Psoas muscle (tissue), 7 donors: ENCODE measurements at regions not wholly inside any gene's neighbourhood (a gene's known extent, or its start where the extent isn't known, plus 50 kb on each side); places are given as distances from the start of the nearest gene placed in this dataset.

Source experiments
- ATAC-seq, 4 donors: fragments of 200-7000 bp; cut with Tn5 transposase; one replicate each; pipeline ENCODE4 v1.9.1; 2020; ENCODE audit warnings: moderate library complexity in 3 of 4, mild to moderate bottlenecking in 2 of 4
- DNase-seq, 2 donors: peaks; one replicate each; pipeline ENCODE4 v3.0.0-alpha.2; 2020
- H3K27ac ChIP-seq: fragments of 200-600 bp; one replicate; pipeline ENCODE4 v1.8.0; 2022
- H3K27me3 ChIP-seq, 3 donors: fragments of 200-600 bp in 1 of 3; one replicate each; pipeline versions ENCODE4 v1.6.1 to v1.8.0; 2013 to 2022; ENCODE audit warnings: low read length in 2 of 3, mild to moderate bottlenecking in 2 of 3, moderate library complexity in 1 of 3; ENCODE audit not compliant: insufficient read depth in 3 of 3
- H3K36me3 ChIP-seq, 2 donors: fragments of 200-600 bp in 1 of 2; one replicate each; pipeline versions ENCODE4 v1.6.1 to v1.8.0; 2013 to 2022; ENCODE audit warnings: low read depth in 1 of 2, mild to moderate bottlenecking in 1 of 2, moderate library complexity in 1 of 2; ENCODE audit not compliant: insufficient read depth in 1 of 2
- H3K4me1 ChIP-seq: fragments of 200-600 bp; one replicate; pipeline ENCODE4 v1.8.0; 2022
- H3K4me3 ChIP-seq: fragments of 200-600 bp; one replicate; pipeline ENCODE4 v1.8.0; 2022; ENCODE audit warnings: mild to moderate bottlenecking
- H3K9me3 ChIP-seq: fragments of 200-600 bp; one replicate; pipeline ENCODE4 v1.8.0; 2022
- WGBS, 3 donors: extraction: QIAGEN DNeasy Blood & Tissue Kit; methylation state at CpG; one replicate each; pipeline versions ENCODE4 v1.1.6 to v1.1.7; 2013; 5-methylcytosine and 5-hydroxymethylcytosine counted together
- intact Hi-C, 2 donors: fragments of 100-400 bp; cut with DNase I; formaldehyde crosslinking; loops; one replicate each; pipeline versions ENCODE4 v1.11.0 to v1.14.2; 2022
- TF ChIP-seq, protein P1 (sequence below): fragments of 200-600 bp; IDR thresholded peaks from one replicate; pipeline ENCODE4 v1.8.0; 2022; ENCODE audit warnings: antibody characterized with exemption
- donor health status: healthy with polysubstance abuse.
- donor health status: DM: no; HTN: no; CAD: no; lungs with moderate emphysema.
- donor health status: Bipolar disorder and iron deficiency.
- donor health status: healthy.
- donor health status: DM: yes; HTN: yes; CAD: no.
- donor health status: DM: no; HTN: no; CAD: no.
- donor health status: DM: yes; HTN: yes; CAD: no.

- intact Hi-C loops: loop anchor here in 1 of 2 donors (2.0 kb wide), 1 partner anchor 21 kb away; no protein-coding TSS in a partner anchor
- peaks cover 0 to 7% (median 0%) of the 10 kb centered on the region in 3 donors for H3K27me3 ChIP-seq
- H3K27ac ChIP-seq: no peak overlapping the region
- no peaks in the 10 kb centered on the region for H3K36me3 ChIP-seq
- TF ChIP-seq, protein P1, sequence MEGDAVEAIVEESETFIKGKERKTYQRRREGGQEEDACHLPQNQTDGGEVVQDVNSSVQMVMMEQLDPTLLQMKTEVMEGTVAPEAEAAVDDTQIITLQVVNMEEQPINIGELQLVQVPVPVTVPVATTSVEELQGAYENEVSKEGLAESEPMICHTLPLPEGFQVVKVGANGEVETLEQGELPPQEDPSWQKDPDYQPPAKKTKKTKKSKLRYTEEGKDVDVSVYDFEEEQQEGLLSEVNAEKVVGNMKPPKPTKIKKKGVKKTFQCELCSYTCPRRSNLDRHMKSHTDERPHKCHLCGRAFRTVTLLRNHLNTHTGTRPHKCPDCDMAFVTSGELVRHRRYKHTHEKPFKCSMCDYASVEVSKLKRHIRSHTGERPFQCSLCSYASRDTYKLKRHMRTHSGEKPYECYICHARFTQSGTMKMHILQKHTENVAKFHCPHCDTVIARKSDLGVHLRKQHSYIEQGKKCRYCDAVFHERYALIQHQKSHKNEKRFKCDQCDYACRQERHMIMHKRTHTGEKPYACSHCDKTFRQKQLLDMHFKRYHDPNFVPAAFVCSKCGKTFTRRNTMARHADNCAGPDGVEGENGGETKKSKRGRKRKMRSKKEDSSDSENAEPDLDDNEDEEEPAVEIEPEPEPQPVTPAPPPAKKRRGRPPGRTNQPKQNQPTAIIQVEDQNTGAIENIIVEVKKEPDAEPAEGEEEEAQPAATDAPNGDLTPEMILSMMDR: no peak
- no peak overlapping the region for H3K4me3 ChIP-seq
- no peak for DNase-seq
- 82 to 85% (median 84%) methylated on average over 8 of the region's 8 CpGs for WGBS, 3 donors
- no peaks in the 10 kb centered on the region for H3K9me3 ChIP-seq
- no peaks in the 10 kb centered on the region for H3K4me1 ChIP-seq
- no peak for ATAC-seq
Observed at GRCh38 chr21:35583566-35584216, 476.6 kb downstream of the SETD4 start.

GRCh38 chr21:35582731-35583130 is 477.6 kb downstream of the SETD4 start:
- H3K36me3 ChIP-seq: no peaks in the 10 kb centered on the region
- ATAC-seq (no peak), DNase-seq (no peak)
- 71 to 83% (median 74%) methylated on average over 1 of the region's 1 CpG for WGBS, 3 donors
- no peaks in the 10 kb centered on the region for H3K9me3 ChIP-seq
- TF ChIP-seq, protein P1: no peak
- H3K27me3 ChIP-seq: peaks cover 0 to 7% (median 0%) of the 10 kb centered on the region in 3 donors
- no peak overlapping the region for H3K4me3 ChIP-seq
- intact Hi-C loops: loop anchor here in 1 of 2 donors (2.0 kb wide), 1 partner anchor 20 kb away; no protein-coding TSS in a partner anchor
- H3K4me1 ChIP-seq: no peaks in the 10 kb centered on the region
- H3K27ac ChIP-seq: no peak overlapping the region

DNA sequence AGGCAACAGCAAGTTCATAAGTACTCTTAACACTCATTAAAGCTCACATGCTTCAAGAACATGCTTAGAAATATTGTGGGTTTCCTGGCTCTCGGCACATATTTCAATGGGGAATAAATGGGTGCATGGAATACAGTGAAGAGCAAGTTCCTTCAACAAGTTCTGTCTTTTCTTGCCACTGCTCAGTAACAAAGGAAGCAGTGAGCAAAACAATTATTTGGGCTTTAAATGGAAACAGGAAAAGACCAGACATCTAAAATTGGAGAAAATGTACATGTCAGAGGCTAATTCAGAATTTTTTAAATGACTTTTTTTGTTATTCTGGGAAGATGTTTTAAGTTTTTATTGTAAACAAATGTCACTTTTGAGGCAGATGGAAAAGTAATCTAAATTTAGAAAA is 478.7 kb downstream of the SETD4 start:
- peaks cover 0 to 7% (median 0%) of the 10 kb centered on the region in 3 donors for H3K27me3 ChIP-seq
- no peak for DNase-seq
- H3K27ac ChIP-seq: no peak overlapping the region
- TF ChIP-seq, protein P1: no peak
- no peaks in the 10 kb centered on the region for H3K4me1 ChIP-seq
- no peak for ATAC-seq
- H3K9me3 ChIP-seq: no peaks in the 10 kb centered on the region
- WGBS, 3 donors: 68 to 76% (median 68%) methylated on average over 1 of the region's 1 CpG
- H3K4me3 ChIP-seq: no peak overlapping the region
- H3K36me3 ChIP-seq: no peaks in the 10 kb centered on the region
- intact Hi-C loops: loop anchor here in 1 of 2 donors (2.0 kb wide), 1 partner anchor 19 kb away; no protein-coding TSS in a partner anchor

- WGBS, 3 donors: 80 to 86% (median 83%) methylated on average over 2 of the region's 2 CpGs
- Histone ChIP-seq H3K27me3 (peaks cover 0 to 4% (median 0%) of the 10 kb centered on the region in 3 donors), H3K27ac (no peak overlapping the region), H3K4me1 (no peaks in the 10 kb centered on the region), H3K4me3 (no peak overlapping the region), H3K36me3 (no peaks in the 10 kb centered on the region), H3K9me3 (no peaks in the 10 kb centered on the region)
- TF ChIP-seq, protein P1: no peak
- DNase-seq (no peak), ATAC-seq (no peak)
- intact Hi-C loops: no loop called here
Observed at GRCh38 chr21:35579520-35580293, 480.6 kb downstream of the SETD4 start.
